Fibroblast of skin of abdomen (primary cell): ENCODE measurements at regions not wholly inside any gene's neighbourhood (a gene's known extent, or its start where the extent isn't known, plus 50 kb on each side); places are given as distances from the start of the nearest gene placed in this dataset.
A peak's percentile ranks its signal among the peaks of the same experiment; 100 is the strongest.

Source experiments
- DNase-seq: peaks from one replicate; pipeline ENCODE4 v3.0.0-alpha.2; 2013

- no peak for DNase-seq
These were observed 78.7 kb downstream of the RRM2 start for GRCh38 chr2:10201201-10201600.

DNA sequence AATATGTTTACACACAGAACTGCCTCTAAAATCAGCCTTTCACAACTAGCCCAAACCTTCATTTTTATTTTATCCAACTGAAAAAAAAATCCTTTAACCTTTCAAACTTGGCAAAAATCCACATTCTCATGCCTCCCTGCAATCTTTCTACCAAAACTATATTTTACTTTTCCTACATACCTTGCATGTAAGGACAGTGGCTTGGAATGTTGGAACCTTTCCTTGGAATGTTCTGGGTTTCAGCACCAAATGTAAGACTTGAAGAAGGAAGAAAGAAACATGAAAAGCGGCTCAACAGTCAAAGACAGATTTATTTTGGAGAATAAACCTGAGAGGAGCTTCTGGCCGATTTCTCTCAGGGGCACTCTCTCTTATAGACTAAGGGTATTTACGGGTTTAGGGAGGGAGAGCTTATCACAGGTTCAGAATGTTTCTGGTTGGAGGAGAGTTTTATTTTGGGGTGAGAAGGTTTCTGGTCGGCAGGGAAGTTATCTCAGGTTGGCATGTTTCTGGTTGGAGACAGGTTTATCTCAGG is 79.7 kb downstream of the RRM2 start:
- DNase-seq = peak; percentile 68

DNA sequence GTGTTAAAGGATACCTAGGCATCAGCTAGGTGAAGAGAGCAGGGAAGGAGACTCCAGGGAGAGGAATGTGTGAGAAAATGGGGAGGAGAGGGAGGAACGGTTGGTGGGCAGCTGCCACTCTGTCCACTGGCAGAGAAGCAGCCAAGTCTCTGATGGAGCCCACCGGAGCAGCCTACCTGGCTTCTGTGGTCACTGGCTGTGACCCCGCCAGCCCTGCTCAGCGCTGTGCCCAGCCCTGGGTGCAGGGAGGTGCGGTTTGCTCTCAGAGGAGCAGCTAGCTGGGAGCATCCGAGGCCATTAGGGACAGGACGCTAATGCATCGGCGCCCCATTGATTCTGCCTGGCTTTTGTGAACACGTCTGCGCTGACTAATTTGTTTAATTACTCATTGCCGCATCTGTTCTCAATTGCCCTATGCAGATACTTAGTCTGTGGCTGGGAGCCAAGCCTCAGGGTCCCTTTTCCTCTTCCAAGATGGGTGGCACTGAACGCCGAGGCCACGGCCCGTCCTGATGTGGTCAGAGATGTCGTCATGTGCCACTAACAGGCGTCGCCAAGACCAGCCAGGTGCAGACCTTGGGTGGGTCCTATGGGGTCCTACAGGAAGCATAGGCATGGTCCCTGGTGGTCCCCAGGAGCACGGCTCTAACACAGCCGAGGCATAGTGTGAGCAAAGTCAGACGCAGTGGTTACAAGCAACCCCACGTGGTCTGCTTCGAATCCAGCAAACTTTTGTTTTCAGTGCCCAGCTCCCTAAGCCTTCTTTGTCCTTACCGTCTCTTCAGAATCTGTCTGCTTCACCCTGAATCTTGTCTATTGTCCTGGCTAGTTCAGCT is 82.0 kb downstream of the RRM2 start:
- DNase-seq = peak; percentile 84

DNA sequence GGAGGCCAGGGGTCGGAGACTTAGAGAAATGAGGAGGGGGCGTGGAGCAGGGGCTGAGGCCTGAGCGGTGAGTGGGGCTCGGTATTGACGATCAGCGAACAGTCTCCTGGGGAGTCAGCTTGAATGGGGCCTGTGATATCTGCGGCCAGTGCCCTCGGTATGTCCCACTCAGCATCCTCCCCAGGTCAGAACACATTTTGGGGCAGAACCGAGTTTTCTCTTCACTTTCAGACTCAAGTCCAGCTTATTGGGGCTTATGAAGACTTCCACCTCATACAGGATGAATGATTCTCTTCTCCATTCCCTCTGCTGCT is 82.6 kb downstream of the RRM2 start:
- no peak for DNase-seq

DNA sequence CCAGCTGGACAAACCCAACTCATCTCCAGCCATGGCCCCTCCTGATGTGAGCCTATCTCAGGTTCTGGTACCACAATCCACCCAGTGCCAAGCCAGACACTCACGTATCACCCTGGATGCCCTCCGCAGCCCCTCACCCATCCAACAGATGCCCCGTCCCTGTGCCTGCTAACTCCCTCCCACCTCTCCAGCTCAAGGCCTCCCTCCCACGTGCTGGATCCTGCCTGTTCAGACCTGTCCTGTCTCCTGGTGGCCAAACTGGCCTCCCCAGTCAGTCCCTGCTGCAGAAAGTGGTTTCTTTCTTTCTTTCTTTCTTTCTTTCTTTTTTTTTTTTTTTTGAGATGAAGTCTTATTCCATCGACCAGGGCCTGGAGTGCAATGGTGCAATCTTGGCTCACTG is 86.2 kb downstream of the RRM2 start:
- no peak for DNase-seq

GRCh38 chr2:10209406-10209935 is 86.9 kb downstream of the RRM2 start:
- DNase-seq = no peak

- DNase-seq = no peak
These were observed 87.8 kb downstream of the RRM2 start for GRCh38 chr2:10210336-10210735.

- no peak for DNase-seq
These were observed 89.4 kb downstream of the RRM2 start for GRCh38 chr2:10211844-10212422.

DNA sequence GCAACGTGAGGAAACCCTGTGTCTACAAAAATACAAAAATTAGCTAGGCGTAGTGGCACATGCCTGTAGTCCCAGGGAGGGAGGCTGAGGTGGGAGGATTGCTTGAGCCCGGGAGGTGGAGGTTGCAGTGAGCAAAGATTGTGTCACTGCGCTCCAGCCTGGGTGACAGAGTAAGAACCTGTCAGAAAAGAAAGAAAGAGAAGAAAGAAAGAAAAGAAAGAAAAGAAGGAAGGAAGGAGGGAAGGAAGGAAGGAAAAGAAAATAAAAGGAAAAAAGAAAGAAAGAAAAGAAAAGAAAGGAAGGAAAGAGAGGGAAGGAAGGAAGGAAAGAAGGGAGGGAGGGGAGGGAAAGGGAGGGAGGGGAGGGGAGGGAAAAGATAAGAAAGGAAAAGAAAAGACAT is 89.9 kb upstream of the HPCAL1 start:
- DNase-seq = no peak

- DNase-seq = no peak
These were observed 88.5 kb upstream of the HPCAL1 start for GRCh38 chr2:10214179-10214578.

GRCh38 chr2:10215393-10215935 is 87.2 kb upstream of the HPCAL1 start:
- no peak for DNase-seq

GRCh38 chr2:10216677-10217488 is 85.8 kb upstream of the HPCAL1 start:
- DNase-seq = no peak

DNA sequence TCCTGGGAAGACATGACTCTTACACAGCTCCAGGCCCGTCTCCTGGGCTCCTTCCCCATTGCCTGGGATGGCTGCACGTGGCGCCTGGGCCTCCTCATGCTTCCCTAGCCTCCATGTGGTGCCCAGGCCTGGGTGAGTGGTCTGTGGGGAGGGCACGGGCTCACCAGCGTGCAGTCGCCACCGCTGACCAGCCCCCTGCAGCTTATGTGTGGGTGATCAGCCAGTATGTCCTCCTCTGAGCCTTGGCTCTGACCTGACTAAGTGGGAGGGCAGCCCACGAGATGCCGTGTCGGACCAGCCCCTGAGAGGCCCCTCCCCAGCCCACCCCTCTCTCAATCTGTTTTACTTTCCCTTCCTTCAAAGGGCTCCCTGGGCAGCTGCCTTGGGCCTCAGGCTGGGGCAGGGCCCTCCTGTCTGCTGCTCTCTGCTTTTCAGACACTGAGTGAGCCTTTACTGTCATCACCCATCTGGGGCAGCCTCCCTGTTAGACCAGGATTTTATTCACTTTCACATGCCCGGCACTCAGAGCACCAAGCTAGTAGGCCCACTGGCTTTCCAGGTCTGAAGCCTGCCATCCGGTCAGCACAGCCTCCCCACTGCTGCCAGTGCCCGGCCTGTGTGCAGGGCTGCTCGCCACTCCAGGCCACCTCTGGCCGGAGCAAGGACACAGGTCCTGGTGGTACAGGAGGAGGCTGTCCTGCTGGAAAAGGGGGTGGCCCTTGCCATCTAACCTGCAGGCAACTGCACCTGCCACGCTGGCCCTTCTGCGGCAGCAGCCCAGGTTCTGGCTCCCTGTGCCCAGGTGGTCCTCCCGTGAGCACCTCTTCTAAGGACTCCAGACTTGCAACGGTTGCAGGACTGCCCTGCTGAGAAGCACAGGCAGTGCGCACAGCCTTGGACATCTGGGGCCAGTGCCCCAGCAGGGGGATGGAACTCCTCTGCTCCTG is 84.9 kb upstream of the HPCAL1 start:
- no peak for DNase-seq

DNA sequence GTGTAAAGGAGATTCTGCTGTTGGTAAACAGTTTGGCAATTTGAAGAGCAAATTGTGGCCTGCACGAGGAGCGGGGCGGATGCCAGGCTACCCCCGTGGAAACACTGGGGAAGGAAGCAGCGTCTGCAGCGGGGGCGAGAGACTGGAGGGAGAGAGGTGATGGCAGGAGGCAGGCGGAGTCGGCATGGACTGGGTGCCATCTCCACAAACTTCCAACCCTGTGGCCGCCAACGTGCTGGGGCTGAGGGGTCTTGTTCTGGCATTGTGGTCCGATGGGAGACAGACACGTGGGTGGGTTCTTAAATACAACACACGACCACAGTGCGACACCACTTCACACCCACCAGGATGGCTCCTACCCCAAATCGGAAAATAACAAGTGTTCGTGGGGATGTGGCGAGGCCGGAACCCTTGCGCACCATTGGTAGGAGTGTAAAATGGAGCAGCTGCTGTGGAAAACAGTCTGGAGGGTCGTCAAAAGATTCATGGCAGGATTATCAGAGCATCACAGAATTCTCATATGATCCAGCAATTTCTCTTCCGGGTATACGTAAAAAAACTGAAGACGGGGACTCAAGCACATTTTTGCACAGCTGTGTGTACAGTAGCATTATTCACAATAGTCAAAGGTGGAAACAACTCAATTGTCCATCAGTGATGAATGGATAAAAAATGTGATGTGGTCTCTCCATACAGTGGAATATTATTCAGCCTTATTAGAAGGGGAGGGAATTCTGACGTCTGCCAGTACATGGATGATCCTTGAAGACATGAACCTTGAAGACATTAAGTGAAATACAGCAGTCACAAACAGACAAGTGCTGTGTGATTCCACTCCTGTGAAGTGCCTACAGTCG is 82.4 kb upstream of the HPCAL1 start:
- DNase-seq = peak; percentile 26

DNA sequence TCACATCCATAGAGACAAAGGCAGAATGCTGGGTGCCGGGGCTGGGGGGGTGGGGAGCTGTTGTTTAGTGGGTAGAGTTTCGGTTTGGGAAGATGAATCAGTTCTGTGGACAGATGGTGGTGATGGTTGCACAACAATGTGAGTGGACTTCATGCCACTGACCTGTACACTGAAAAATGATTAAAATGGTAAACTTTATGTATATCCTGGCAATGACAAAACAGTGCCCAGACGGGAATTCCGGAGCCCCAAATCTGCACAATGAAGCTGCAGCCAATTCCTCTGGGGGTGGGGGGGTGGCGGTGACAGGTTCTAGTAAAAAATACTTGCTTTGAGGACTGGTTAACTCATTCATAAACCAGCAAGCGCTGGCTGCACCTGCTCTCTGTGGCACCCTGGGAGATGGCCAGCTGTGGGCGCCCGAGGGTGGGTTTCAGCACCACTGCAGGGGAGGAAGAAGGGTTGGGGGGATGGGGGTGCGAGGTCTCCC is 81.8 kb upstream of the HPCAL1 start:
- DNase-seq = peak; percentile 51

DNA sequence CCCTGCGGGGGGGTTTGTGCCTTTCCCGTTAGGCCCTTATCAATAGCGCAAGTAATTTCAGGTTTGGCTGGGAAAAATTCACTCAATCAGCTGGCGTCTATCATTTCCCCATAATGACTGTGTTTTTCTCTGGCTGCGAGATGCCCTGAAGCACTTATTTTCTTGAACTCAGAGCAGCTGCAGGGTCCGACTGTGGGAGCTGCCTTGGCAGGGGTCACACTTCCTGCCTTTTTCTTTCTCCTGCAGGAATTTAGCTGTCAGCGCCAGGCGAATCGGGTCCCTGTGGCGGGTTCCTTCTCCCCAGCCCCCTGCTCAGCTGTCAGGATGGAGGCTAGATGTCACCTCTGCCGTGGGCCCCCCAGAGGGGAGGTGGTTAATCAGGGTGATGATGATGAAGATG is 81.3 kb upstream of the HPCAL1 start:
- no peak for DNase-seq

GRCh38 chr2:10221976-10222870 is 80.5 kb upstream of the HPCAL1 start:
- DNase-seq = no peak

GRCh38 chr2:10223471-10223870 is 79.2 kb upstream of the HPCAL1 start:
- DNase-seq = no peak

GRCh38 chr2:10223932-10224720 is 78.6 kb upstream of the HPCAL1 start:
- DNase-seq = no peak
